HG03060 (cell line): ENCODE measurements at regions not wholly inside any gene's neighbourhood (a gene's known extent, or its start where the extent isn't known, plus 50 kb on each side); places are given as distances from the start of the nearest gene placed in this dataset.
"Not testable (repeated sequence)": the region's sequence is repeated elsewhere in the genome, so short reads cannot be mapped to it uniquely, and the experiment has no call there.

Experiments
- ATAC-seq: cut with Tn5 transposase; IDR thresholded peaks from one replicate; pipeline ENCODE4 v1.9.1; 2021; ENCODE audit warnings: low read depth, moderate number of reproducible peaks; ENCODE audit not compliant: unreplicated experiment

DNA sequence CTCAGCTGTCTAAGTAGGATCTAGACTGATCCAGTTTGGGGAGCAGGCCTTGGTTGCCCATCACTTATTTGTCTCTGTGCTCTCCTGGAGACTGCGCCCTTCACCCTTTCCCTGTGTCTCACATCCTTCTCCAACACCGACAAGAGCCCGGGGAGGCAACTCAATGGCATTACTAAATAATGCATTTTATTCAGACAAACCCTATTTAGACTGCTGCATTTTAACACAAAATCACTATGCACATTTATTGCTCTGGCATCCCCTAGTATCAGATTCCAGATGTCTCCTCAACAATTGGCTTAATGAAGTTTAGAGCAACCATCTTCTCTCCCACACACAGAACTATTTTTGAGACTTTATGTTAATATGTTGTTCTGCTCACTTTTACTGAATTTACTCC, 436.4 kb upstream of the CHRM3 start:
- no peak for ATAC-seq

DNA sequence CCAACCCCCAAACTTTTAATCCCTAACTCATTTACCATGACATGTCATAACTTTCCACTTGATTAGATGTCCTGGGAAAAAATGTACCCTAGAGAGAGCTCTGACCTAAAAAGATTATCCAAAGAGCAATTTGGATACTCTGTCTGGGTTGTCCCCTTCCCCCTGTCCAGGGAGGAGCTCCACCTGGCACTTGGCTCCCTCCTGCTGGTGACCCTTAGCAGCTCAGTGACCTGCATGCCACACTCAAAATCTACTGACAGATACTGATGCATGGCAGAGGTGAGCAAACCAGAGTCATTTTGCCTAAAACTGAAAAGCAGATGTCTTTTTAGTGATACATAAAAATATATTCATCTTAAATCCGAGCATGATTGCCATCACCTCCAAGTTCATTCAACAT, 442.3 kb upstream of the CHRM3 start:
- no peak for ATAC-seq

DNA sequence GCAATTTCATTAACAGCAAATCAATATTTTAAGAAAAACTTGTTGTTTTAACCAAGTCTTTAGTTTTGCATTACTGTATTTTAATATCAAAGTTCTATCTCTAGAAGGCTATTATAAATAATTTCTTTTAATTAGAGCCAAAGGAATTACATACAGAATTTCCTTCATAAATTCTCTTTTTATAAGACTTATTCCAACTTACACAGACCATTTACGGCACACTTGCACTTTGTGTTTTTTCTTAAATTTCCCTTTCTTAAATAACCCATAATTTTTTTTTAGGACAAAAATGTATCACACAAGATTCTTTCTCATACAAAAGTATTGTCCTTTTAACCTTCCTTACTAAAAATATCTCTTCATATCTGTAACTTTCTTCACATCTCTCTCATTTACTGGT, 458.5 kb upstream of the CHRM3 start:
- ATAC-seq: no peak

DNA sequence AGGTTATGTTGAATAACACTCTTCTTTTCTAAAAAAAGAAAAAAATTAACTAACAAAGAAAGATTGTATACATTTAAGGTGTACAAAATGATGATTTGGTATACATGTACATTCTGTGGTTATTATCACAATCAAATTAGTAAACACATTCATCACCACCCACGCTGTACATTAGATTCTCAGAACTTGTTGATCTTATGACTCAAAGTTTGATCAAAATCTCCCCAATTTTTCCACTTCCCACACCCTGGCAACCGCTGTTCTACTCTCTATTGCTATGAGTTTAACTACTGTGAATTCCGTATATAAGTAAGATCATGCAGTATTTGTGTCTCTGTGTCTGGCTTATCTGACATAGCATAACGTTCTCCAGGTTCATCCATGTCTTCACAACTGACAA, 469.5 kb upstream of the CHRM3 start:
- ATAC-seq: no peak

DNA sequence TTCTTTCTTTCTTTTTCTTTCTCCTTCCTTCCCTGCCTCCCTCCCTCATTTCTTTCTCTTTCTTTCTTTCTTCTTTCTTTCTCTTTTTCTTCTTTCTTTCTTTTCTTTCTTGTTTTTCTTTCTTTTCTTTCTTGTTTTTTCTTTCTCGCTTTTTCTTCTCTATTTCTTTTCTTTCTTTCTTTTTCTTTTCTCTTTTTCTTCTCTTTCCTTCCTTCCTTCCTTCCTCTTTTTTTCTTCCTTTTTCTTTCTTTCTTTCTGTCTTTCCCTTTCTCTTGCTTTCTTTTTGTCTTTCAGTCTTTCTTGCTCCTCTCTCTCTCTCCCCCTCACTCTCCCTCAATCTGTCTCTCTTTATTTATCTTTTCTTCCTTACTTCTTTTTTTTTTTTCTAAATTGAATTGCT, 472.0 kb upstream of the CHRM3 start:
- no peak for ATAC-seq

DNA sequence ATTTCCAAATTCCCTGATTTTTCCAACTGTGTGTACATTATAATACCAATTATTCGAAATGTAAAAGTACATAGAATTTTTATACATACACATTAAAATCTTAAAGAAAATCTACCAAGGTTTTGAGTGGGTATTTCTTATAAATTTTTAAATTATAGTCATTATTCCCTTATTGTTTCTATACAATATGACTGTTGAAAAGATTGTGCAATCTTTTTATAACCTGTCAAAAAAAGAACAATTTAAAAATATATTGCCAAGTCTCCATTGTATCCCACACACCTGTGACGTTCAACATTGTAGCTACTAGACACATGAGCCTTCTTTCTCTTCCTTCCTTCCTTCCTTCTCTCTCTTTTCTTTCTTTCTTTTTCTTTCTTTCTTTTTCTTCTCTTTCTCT, 473.2 kb upstream of the CHRM3 start:
- no peak for ATAC-seq

DNA sequence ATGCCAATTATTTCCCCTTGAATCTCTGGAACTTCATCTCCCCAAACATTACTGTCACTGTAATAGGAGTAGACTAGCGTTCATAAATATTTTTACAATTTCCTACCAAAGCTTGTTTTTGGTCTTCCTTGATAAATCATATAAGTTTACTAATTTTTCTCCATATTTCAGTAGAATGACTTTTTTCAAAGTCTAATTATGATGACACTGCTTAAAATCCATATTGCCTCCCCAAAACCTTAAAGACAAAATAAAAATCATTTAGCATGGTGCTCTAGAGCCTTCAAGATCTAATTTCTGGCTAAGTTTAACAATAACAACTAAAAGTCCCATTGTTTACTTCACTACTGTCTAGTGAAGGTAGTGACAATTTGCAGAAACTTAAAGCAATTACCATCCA, 474.2 kb upstream of the CHRM3 start:
- no peak for ATAC-seq

DNA sequence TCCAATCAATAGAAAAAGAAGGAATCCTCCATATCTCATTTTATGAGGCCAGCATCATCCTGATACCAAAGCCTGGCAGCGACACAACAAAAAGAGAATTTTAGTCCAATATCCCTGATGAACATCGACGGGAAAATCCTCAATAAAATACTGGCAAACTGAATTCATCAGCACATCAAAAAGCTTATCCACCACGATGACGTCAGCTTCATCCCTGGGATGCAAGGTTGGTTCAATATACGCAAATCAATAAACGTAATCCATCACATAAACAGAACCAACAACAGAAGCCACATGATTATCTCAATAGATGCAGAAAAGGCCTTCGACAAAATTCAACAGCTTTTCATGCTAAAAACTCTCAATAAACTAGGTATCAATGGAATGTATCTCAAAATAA, 483.6 kb upstream of the CHRM3 start:
- not testable (repeated sequence) for ATAC-seq

DNA sequence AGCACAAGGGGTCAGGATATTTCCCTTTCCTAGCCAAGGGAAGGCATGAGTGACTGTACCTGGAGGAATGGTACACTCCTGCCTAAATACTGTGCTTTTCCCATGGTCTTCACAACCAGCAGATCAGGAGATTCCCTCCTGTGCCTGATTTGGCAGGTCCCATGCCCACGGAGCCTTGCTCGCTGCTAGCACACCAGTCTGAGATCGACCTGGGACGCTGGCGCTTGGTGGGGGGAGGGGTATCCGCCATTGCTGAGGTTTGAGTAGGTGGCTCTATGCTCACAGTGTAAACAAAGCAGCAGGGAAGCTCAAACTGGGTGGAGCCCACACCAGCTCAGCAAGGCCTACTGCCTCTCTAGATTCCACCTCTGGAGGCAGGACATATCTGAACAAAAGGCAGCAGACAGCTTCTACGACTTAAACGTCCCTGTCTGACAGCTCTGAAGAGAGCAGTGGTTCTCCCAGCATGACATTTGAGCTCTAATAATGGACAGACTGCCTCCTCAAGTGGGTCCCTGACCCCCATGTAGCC, 486.0 kb upstream of the CHRM3 start:
- no peak for ATAC-seq

DNA sequence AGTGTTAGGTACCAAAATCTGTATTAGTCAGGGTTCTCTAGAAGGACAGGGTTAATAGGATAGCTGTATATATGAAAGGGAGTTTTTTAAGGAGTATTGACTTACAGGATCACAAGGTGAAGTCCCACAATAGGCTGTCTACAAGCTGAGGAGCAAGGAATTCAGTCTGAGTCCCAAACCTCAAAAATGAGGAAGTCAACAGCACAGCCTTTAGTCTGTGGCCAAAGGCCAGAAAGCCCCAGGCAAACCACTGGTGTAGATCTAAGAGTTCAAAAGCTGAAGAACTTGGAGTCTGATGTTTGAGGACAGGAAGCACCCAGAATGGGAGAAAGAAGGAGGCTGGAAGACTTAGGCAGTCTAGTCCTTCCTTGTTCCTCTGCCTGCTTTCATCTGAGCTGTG, 487.5 kb upstream of the CHRM3 start:
- ATAC-seq: no peak

DNA sequence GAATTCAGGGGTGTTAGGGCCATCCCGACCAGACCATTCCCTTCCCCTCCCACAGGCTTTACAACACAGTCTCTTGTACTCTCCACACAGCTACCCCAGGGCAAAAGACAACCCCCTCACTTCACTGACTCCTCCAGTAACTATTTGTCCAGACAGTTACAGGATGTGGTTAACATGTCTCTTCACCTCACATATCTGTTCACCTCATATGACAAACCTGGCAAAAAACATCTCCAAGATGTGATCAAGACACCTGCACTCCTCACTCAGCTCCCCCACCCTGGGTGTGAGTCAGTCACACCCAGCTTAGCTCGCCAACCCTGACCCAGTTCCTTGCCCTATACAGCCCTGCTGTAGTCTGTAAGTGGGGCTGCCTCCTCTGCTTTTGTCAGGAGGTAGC, 490.5 kb upstream of the CHRM3 start:
- no peak for ATAC-seq

DNA sequence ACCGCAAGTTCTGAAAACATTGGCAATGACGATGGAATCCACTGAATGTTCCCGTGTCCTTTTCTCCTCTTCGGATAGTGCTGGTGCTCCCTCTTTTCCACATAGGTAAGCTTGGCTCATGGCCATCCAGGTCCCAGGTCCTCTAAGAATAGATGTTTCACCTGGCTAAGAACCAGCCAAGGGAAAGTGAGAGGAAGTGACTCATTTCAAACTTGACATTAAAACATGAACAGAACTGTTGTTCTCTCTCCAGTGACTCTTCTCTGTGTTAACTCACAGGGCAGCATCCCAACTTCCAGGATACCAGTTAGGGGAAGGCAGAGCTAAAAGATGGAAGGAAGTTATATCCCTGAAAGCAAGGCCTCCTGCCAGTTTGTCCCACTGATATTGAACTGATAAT, 493.8 kb upstream of the CHRM3 start:
- no peak for ATAC-seq

DNA sequence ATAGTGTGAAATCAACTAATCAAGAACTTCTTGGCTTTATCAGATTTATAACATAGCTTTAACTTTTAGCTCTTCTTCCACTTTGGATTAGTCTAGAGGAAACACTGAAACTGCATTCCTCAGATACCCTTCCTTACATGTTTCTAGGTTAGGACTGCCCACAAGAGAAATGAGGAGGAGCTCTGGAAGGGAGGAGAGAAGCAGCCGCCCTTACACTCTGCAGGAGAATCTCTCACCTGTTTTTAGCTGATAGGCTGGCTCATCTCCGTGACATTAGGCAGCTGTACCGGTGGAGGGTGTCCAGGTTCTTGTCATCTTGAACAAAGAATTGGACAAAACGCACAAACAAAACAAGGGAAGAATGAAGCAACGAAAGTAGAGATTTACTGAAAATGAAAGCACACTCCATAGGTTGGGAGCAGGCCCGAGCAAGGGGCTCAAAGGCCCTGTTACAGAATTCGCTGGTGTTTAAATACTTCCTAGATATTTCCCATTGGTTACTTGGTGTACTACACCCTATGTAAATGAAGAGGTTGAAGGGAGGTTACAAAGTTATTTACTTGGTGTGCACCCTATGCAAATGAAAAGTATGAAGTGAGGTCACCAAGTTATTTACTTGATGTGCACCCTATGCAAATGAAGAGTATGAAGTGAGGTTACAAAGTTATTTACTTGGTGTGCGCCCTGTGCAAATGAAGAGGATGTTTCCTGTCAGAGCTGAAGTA, 524.9 kb upstream of the CHRM3 start:
- ATAC-seq: no peak

DNA sequence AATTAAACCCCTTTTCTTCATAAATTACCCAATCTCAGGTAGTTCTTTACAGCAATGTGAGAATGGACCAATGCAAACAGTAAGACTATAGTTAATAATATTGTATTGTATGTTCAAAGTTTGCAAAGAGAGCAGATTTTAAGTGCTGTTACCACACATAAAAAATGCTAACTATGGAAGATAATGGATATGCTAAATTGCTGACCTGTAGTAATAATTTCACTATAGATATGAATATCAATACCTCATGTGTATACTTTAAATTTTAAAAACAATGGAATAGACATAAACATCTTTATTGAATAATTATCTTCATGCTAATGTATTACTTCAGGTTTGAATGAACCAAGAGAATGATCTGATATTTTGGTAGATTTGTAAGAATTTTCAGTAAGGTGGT, 552.4 kb upstream of the CHRM3 start:
- ATAC-seq: no peak

DNA sequence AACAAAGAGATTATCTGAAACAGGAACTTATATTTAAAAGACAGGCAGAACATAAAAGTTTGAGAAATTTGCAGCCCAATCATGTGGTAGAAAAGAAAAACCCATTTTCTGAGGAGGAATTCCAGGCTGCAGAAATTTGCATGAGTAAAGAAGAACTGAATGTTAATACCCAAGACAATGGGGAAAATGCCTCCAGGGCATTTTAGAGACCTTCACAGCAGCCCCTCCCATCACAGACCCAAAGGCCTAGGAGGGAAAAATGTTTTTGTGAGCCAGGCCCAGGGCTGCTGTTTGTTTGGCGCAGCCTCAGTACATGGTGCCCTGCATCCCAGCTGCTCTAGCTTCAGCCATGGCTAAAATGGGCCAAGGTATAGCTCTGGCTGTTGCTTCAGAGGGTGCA, 554.3 kb upstream of the CHRM3 start:
- ATAC-seq: no peak

DNA sequence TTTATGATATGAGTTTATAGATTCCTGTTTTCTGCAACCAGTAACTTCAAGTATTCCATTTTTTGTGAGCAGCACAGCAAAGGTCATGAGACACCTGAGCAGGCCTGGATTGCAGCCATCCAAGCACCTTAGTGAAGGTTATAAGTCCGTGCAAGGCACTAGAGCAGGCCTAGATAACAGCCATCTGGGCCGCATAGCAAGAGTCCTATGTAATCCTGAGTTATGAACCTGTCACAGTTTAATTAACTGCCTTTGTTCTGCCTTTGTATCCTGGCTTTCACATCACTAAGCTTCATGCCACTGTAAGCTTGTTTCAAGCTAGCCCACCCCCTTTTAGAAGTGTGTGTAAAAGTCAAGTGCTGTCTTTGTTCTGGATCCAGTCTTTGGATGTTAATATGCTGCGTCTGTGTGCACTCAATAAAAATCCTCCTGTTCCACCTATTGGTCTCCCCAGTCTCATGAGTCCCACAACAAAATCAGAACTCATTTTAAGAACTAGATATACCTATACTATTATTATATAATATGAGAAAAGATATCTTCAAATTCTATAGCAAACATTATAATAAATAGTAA, 556.2 kb upstream of the CHRM3 start:
- ATAC-seq: no peak

DNA sequence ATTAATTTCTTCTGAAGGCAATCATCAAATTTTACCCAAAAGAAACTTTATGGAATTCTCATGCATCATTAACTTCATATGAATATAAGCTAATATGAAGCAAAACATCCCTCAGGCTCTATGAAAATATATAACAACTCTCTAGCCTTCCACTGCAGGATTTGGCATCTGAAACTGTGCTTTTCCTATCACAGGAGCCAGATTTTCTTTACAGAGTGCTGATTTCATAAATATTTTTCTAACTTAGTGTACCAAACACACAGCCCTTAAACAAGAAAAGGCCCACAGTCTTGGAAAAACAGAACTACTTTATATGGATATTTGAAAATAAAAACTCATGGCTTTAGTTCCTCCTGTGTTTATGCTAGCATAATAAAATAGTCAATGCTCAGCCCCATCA, 559.5 kb upstream of the CHRM3 start:
- no peak for ATAC-seq

DNA sequence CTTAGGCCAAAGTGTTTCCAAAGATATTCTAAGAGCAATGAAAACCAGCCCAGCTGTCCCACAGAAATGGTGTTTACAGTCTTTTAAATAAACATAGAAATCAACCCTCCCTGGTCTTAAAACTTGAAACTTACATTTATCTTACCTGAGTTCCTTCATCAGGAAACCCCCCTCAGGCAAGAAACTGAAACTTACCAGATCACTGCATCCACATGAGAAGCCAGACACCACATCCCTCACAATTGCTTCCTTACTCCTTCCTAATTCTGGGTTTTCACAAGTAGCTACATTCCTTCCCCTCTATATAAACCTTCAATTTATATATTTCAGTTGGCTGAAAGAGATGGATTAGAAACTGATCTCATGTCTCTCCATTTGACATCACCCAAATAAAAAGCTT, 563.0 kb upstream of the CHRM3 start:
- no peak for ATAC-seq

DNA sequence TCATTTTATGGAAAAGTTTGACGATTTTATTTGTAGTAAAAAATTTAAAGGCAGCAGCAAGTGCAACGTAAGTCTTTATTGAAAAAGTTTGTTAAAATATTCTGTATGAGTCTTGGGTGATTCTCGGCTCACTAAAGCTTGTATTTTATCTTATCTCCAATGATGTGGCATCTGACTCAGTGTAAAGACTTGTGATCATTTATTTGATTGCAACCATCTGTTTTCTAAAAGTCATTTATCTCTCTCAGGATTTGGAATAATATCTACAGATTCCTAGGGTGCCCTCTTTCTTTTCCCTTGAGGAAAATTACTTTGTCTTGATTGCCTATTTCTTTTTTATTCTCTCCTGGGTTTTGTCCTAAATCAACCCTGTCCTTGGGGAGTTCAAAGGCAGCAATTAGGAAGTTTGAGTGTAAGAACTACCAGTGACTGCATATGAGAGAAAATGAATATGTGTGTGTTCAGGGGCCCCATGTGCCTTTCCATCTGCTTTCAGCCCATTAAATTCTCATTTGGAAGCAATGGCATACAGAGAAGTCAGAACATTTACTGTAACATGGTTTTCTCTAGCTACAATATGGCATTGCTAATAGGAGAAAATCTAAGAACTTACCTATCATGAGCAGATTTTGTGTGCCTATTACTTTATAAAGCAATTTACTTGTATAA, 575.0 kb upstream of the CHRM3 start:
- ATAC-seq: no peak

DNA sequence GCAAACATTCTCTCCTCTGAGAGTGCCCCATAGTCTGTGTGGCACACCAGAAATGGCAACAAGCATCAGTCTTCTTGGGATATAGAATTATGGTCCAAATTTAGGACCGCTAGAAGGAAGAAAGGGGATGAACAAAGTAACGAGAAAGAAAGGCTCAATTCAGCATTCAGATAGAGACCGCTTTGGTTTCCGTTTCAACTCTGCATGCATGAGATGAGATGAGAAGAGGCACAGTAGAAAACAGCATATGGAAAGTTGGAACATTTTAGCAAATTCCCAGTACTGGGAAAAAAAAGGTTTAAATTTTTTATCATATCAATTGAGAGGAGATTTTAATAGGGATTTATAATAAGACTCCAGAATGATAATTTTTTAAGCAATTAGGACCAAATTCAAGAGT, 595.5 kb upstream of the CHRM3 start:
- ATAC-seq: no peak

DNA sequence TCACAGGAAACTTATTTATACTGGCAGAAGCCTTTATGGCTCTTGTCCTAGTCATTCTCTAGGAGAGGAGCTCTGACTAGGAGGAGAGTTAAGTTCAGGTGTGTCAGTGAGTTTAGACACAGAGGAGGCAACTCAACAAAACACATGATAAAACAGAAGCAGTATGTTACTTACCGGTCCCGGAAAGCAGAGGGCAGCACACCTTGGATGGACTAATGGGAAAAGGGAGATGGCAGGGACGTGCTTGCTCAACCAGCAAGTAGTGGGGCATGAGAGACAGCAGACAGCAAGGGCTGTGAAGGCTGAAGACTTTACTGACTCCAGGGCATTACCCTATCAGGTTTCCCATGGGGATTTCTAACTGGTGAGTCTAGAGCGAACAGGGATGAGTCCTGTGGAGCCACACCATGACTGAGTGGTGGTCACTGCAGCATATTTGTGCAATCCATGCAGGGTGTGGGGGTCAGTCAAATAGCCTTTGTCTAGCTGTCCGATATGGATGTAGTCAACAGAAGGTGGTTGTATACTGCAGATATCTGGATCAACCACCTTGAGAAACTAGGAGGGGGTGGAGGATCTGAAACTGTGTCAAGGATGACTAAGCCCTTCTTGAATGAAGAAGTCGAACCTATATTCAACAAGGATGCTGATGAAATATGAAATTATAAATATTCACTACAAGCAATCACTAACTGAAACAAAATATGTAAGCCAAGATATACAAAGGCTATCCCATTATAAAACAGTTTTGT, 596.3 kb upstream of the CHRM3 start:
- no peak for ATAC-seq
